HCT116 (cell line): ENCODE measurements at regions not wholly inside any gene's neighbourhood (a gene's known extent, or its start where the extent isn't known, plus 50 kb on each side); places are given as distances from the start of the nearest gene placed in this dataset.

Experiments used
- EGR1 ChIP-seq: IDR thresholded peaks from 2 replicates; pipeline ENCODE4 v1.6.1; 2012; ENCODE audit warnings: low read depth
- ELF1 ChIP-seq: IDR thresholded peaks from 2 replicates; pipeline ENCODE4 v1.6.1; 2012; ENCODE audit warnings: low read depth, borderline replicate concordance
- EZH2 ChIP-seq: fragments of 200-600 bp; sonication (generic); IDR thresholded peaks from 2 replicates; pipeline ENCODE4 v1.6.1; 2017; ENCODE audit warnings: antibody characterized with exemption, mixed run types
- EZH2phosphoT487 ChIP-seq: fragments of 200-600 bp; IDR thresholded peaks from 2 replicates; pipeline ENCODE4 v1.6.1; 2018; ENCODE audit warnings: antibody characterized with exemption, borderline replicate concordance
- JUND ChIP-seq: IDR thresholded peaks from 2 replicates; pipeline ENCODE4 v1.6.1; 2012
- POLR2A ChIP-seq: IDR thresholded peaks from 2 replicates; pipeline ENCODE4 v1.7.0; 2011; ENCODE audit warnings: borderline replicate concordance; ENCODE audit not compliant: insufficient read depth, insufficient read length; ENCODE audit errors: extremely low read depth
- POLR2AphosphoS5 ChIP-seq: IDR thresholded peaks from 2 replicates; pipeline ENCODE4 v1.6.1; 2011; ENCODE audit warnings: mild to moderate bottlenecking, low read depth, low read length, moderate library complexity
- TF ChIP-seq, protein P1 (sequence below), 3 experiments: fragments of 200-600 bp in 1 of 3; sonication (generic) in 1 of 3; IDR thresholded peaks in 2 of 3; conservative IDR thresholded peaks in 1 of 3; 2 replicates each; pipeline ENCODE4 v1.5.1; 2012 to 2017; ENCODE audit warnings: low read depth in 2 of 3, low read length in 2 of 3, antibody characterized with exemption in 1 of 3, borderline replicate concordance in 1 of 3, control low read depth in 1 of 3, mild to moderate bottlenecking in 1 of 3, mixed read lengths in 1 of 3, mixed run types in 1 of 3, moderate library complexity in 1 of 3; ENCODE audit not compliant: insufficient read depth in 1 of 3

GRCh38 chr5:39541920-39542319, 117.1 kb upstream of the DAB2 start:
- no peak for TF ChIP-seq ELF1
- TF ChIP-seq, protein P1, sequence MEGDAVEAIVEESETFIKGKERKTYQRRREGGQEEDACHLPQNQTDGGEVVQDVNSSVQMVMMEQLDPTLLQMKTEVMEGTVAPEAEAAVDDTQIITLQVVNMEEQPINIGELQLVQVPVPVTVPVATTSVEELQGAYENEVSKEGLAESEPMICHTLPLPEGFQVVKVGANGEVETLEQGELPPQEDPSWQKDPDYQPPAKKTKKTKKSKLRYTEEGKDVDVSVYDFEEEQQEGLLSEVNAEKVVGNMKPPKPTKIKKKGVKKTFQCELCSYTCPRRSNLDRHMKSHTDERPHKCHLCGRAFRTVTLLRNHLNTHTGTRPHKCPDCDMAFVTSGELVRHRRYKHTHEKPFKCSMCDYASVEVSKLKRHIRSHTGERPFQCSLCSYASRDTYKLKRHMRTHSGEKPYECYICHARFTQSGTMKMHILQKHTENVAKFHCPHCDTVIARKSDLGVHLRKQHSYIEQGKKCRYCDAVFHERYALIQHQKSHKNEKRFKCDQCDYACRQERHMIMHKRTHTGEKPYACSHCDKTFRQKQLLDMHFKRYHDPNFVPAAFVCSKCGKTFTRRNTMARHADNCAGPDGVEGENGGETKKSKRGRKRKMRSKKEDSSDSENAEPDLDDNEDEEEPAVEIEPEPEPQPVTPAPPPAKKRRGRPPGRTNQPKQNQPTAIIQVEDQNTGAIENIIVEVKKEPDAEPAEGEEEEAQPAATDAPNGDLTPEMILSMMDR (IDR thresholded peaks at IDR 0.05 in 2 of 3, conservative IDR thresholded peaks at IDR 0.05 in 1 of 3; ENCODE audit: borderline replicate concordance in 1 of 3, insufficient read depth in 1 of 3, low read depth in 2 of 3, low read length in 2 of 3): no peak
- no peak for TF ChIP-seq EZH2phosphoT487
- no peak for TF ChIP-seq EZH2
- TF ChIP-seq POLR2AphosphoS5: no peak
- no peak for TF ChIP-seq POLR2A
- TF ChIP-seq JUND: no peak
- TF ChIP-seq EGR1: no peak
